ENCODE measurements at regions not wholly inside any gene's neighbourhood (a gene's known extent, or its start where the extent isn't known, plus 50 kb on each side); places are given as distances from the start of the nearest gene placed in this dataset.

DNA sequence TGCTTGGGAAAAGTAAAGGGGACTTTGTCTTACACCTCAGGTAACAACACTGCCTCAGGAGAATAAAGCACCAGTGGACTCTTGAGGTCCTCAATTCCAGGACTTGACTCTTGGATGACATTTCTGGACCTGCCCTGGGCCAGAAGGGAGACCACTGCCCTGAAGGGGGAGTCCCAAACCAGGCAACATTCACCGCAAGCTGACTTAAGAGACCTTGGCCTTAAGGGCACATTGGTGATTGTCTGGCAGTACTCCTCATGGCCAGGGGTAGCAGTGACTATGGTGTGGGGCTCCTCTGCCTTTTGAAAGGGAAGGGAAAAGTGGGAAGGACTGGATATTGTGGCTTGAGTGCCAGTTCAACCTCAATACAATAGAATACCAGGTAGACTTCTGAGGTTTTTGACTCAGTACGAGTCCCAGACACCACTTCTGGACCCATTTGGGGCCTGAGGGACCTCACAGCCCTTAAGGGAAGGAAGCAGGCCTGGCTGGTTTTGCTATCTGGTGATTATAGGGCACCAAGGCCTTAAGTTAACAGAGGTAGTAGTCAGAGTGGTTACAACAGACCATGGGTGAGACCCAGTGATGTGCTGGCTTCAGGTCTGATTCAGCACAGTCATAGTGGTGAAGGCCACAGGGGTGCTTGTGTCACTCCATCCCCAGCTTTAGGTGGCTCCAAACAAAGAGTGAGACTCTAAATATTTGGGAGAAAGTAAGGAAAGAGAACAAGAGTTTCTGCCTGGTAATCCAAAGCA, 121.2 kb upstream of the TET2 start:
- H3K4me3 ChIP-seq (ENCODE audit: low read depth, low read length) = no peak overlapping the region
- TF ChIP-seq, protein P1, sequence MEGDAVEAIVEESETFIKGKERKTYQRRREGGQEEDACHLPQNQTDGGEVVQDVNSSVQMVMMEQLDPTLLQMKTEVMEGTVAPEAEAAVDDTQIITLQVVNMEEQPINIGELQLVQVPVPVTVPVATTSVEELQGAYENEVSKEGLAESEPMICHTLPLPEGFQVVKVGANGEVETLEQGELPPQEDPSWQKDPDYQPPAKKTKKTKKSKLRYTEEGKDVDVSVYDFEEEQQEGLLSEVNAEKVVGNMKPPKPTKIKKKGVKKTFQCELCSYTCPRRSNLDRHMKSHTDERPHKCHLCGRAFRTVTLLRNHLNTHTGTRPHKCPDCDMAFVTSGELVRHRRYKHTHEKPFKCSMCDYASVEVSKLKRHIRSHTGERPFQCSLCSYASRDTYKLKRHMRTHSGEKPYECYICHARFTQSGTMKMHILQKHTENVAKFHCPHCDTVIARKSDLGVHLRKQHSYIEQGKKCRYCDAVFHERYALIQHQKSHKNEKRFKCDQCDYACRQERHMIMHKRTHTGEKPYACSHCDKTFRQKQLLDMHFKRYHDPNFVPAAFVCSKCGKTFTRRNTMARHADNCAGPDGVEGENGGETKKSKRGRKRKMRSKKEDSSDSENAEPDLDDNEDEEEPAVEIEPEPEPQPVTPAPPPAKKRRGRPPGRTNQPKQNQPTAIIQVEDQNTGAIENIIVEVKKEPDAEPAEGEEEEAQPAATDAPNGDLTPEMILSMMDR (IDR thresholded peaks at IDR 0.05; ENCODE audit: insufficient read depth, low read depth, low read length, missing control alignments) = no peak
- DNase-seq (ENCODE audit: low read depth) = no peak

GRCh38 chr4:105036991-105037390, 109.7 kb upstream of the TET2 start:
- TF ChIP-seq, protein P1 (IDR thresholded peaks at IDR 0.05; ENCODE audit: insufficient read depth, low read depth, low read length, missing control alignments) = no peak
- H3K4me3 ChIP-seq (ENCODE audit: low read depth, low read length) = no peak overlapping the region
- no peak for DNase-seq (ENCODE audit: low read depth)

- H3K4me3 ChIP-seq (ENCODE audit: low read depth, low read length) = no peak overlapping the region
- DNase-seq (ENCODE audit: low read depth) = no peak
- TF ChIP-seq, protein P1 (IDR thresholded peaks at IDR 0.05; ENCODE audit: insufficient read depth, low read depth, low read length, missing control alignments) = no peak
Observed at GRCh38 chr4:105042451-105042850, 104.2 kb upstream of the TET2 start.

DNA sequence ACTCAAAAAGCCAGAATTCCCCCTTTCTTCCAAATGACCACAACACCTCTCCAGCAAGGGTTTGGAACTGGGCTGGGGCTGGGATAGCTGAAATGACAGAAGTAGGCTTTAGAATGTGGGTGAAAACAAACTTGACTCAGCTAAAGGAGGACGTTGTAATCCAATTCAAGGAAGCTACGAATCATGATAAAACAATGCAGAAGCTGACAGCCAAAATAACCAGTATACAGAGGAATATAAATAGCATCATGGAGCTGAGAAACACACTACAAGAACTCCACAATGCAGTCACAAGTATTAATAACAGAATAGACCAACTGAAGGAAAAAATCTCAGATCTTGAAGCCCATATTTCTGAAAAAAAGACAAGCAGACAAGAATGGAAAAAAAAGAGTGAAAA, 95.8 kb upstream of the TET2 start:
- TF ChIP-seq, protein P1 (IDR thresholded peaks at IDR 0.05; ENCODE audit: insufficient read depth, low read depth, low read length, missing control alignments) = no peak
- DNase-seq (ENCODE audit: low read depth) = no peak
- no peak overlapping the region for H3K4me3 ChIP-seq (ENCODE audit: low read depth, low read length)

GRCh38 chr4:105057370-105058105, 89.1 kb upstream of the TET2 start:
- DNase-seq (ENCODE audit: low read depth) = peak; percentile 71
- TF ChIP-seq, protein P1 (IDR thresholded peaks at IDR 0.05; ENCODE audit: insufficient read depth, low read depth, low read length, missing control alignments) = no peak
- 0 out of 2 replicates have a peak overlapping the region, but pooled peaks have one; percentile 8 for H3K4me3 ChIP-seq (ENCODE audit: low read depth, low read length)

DNA sequence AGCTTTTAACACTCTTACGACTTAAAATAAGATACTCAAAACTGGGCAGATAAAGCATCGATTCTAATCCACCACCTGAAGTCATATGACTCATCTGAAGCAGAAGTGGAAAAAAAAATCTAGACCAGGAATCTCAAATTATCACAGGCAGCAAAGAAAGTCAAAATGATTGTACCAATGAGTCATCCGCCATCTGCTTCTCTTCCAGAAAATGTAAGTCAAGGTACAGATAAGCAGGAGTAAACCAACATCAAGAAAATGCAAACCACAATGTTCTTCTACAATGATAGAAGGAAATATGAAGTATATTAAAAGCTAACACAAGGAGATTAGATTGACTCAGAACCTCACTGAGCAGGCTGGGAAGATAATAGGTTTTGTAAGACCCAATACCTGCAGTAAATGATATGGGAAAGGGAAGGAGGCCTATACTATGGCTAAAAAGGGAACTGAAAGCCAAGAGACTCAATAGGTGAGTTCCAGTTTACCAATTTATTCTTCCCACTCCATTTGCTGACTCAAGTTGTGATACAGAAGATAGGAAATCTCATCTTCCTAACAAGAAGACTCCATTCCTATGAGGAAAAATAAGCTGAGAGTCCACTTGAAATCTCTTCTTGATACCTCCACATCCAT, 88.4 kb upstream of the TET2 start:
- no peak overlapping the region for H3K4me3 ChIP-seq (ENCODE audit: low read depth, low read length)
- peak; percentile 62 for DNase-seq (ENCODE audit: low read depth)
- TF ChIP-seq, protein P1 (IDR thresholded peaks at IDR 0.05; ENCODE audit: insufficient read depth, low read depth, low read length, missing control alignments) = no peak

Measured in GM12865 (cell line).